Neural cell (in vitro differentiated cells): ENCODE measurements at regions not wholly inside any gene's neighbourhood (a gene's known extent, or its start where the extent isn't known, plus 50 kb on each side); places are given as distances from the start of the nearest gene placed in this dataset.

Source experiments
- H2AFZ ChIP-seq: fragments of 200-600, 300-800 bp; sonication (generic), shearing (Covaris generic); 2 replicates; pipeline ENCODE4 v1.6.0; 2014; ENCODE audit warnings: low read depth, mild to moderate bottlenecking, antibody characterized with exemption, low read length, moderate library complexity
- H3F3A ChIP-seq: fragments of 200-600 bp; shearing (Covaris generic); 2 replicates; pipeline ENCODE4 v1.6.1; 2016; ENCODE audit warnings: mild to moderate bottlenecking, moderate library complexity, mixed read lengths, antibody characterized with exemption, low read length; ENCODE audit not compliant: insufficient read depth, poor library complexity, severe bottlenecking
- H3K27ac ChIP-seq: fragments of 200-600, 300-800 bp; sonication (generic), shearing (Covaris generic); 2 replicates; pipeline ENCODE4 v1.5.1; 2014; ENCODE audit warnings: mild to moderate bottlenecking, low read length, moderate library complexity
- H3K27me3 ChIP-seq: fragments of 300-800, 200-600 bp; sonication (generic), shearing (Covaris generic); 2 replicates; pipeline ENCODE4 v1.6.0; 2014; ENCODE audit warnings: mild to moderate bottlenecking, low read depth, low read length, moderate library complexity; ENCODE audit not compliant: insufficient read depth
- H3K36me3 ChIP-seq: fragments of 300-800, 200-600 bp; sonication (generic), shearing (Covaris generic); 2 replicates; pipeline ENCODE4 v1.5.1; 2014; ENCODE audit warnings: mild to moderate bottlenecking, antibody characterized with exemption, low read length, moderate library complexity; ENCODE audit not compliant: insufficient read depth
- H3K4me2 ChIP-seq: fragments of 300-800, 200-600 bp; sonication (generic), shearing (Covaris generic); 2 replicates; pipeline ENCODE4 v1.6.0; 2014; ENCODE audit warnings: mild to moderate bottlenecking, low read length
- H3K4me3 ChIP-seq: fragments of 300-800, 200-600 bp; sonication (generic), shearing (Covaris generic); 2 replicates; pipeline ENCODE4 v1.5.1; 2014; ENCODE audit warnings: mild to moderate bottlenecking, low read length, moderate library complexity
- H3K79me2 ChIP-seq: fragments of 200-600 bp; shearing (Covaris generic); replicated peaks from 2 replicates; pipeline ENCODE4 v1.6.0; 2014; ENCODE audit warnings: mild to moderate bottlenecking, low read length, moderate library complexity; ENCODE audit not compliant: insufficient read depth
- H3K9ac ChIP-seq: fragments of 300-800, 200-600 bp; sonication (generic), shearing (Covaris generic); 2 replicates; pipeline ENCODE4 v1.6.1; 2016; ENCODE audit warnings: mild to moderate bottlenecking, low read length, mixed read lengths
- H3K9me2 ChIP-seq: fragments of 200-600 bp; shearing (Covaris generic); 2 replicates; pipeline ENCODE4 v1.6.1; 2016; ENCODE audit warnings: mild to moderate bottlenecking, low read length, mixed read lengths; ENCODE audit not compliant: insufficient read depth
- H3K9me3 ChIP-seq: fragments of 200-600, 300-800 bp; sonication (generic), shearing (Covaris generic); 2 replicates; pipeline ENCODE4 v1.6.1; 2016; ENCODE audit warnings: mild to moderate bottlenecking, mixed run types, low read length, moderate library complexity, mixed read lengths
- H4K20me1 ChIP-seq: fragments of 200-600 bp; shearing (Covaris generic); 2 replicates; pipeline ENCODE4 v1.6.1; 2016; ENCODE audit warnings: mild to moderate bottlenecking, mixed run types; ENCODE audit not compliant: insufficient read depth
- EP300 ChIP-seq: fragments of 450-650 bp; conservative IDR thresholded peaks from 2 replicates; pipeline ENCODE4 v1.6.1; 2014; ENCODE audit warnings: antibody characterized with exemption, mild to moderate bottlenecking, moderate library complexity; ENCODE audit not compliant: poor library complexity, severe bottlenecking
- EZH2 ChIP-seq: fragments of 200-600, 300-800 bp; shearing (Covaris generic), sonication (generic); IDR thresholded peaks from 2 replicates; pipeline ENCODE4 v1.6.1; 2014; ENCODE audit warnings: antibody characterized with exemption, low read length, borderline replicate concordance, mild to moderate bottlenecking; ENCODE audit not compliant: insufficient read depth, poor library complexity, severe bottlenecking
- MXI1 ChIP-seq: fragments of 450-650 bp; conservative IDR thresholded peaks from 2 replicates; pipeline ENCODE4 v1.6.1; 2014; ENCODE audit warnings: antibody characterized with exemption, mild to moderate bottlenecking; ENCODE audit not compliant: poor library complexity, severe bottlenecking
- POLR2AphosphoS5 ChIP-seq: IDR thresholded peaks from 2 replicates; pipeline ENCODE4 v1.6.1; 2012
- RAD21 ChIP-seq: fragments of 450-650 bp; conservative IDR thresholded peaks from 2 replicates; pipeline ENCODE4 v1.6.1; 2014; ENCODE audit warnings: antibody characterized with exemption, mild to moderate bottlenecking, moderate library complexity
- SMC3 ChIP-seq: fragments of 450-650 bp; conservative IDR thresholded peaks from 2 replicates; pipeline ENCODE4 v1.6.1; 2014; ENCODE audit warnings: antibody characterized with exemption, mild to moderate bottlenecking, moderate library complexity; ENCODE audit not compliant: poor library complexity
- TAF1 ChIP-seq: IDR thresholded peaks from 2 replicates; pipeline ENCODE4 v1.6.1; 2012; ENCODE audit warnings: low read depth
- TF ChIP-seq, protein P1 (sequence below): fragments of 450-650 bp; IDR thresholded peaks from 2 replicates; pipeline ENCODE4 v1.5.1; 2014; ENCODE audit warnings: antibody characterized with exemption, mild to moderate bottlenecking, moderate library complexity; ENCODE audit not compliant: poor library complexity, severe bottlenecking
- TF ChIP-seq, protein P2 (sequence below): IDR thresholded peaks from 2 replicates; pipeline ENCODE4 v1.6.1; 2012; ENCODE audit warnings: borderline replicate concordance

DNA sequence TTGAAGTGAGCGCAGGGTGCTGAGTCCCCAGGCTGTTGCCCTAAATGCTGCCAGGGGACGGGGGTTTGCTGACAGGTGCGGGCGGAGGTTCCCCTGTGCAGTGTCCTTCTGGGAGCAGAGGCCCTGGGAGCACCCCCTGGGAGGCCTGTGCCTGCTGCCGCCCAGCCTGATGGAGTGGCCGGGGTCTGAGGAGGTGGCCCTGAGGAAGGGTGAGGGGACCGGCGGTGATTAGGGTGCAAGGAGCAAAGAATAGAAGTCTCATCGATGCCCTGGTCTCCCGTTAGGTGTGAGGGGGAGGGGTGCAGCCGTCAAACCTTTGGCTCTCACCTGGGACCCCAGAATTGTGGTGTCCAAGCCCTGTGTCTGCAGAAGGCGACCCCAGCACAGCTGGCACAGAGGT, 1294.7 kb downstream of the BRD1 start:
- H3K36me3 ChIP-seq, result no peaks in the 10 kb centered on the region

DNA sequence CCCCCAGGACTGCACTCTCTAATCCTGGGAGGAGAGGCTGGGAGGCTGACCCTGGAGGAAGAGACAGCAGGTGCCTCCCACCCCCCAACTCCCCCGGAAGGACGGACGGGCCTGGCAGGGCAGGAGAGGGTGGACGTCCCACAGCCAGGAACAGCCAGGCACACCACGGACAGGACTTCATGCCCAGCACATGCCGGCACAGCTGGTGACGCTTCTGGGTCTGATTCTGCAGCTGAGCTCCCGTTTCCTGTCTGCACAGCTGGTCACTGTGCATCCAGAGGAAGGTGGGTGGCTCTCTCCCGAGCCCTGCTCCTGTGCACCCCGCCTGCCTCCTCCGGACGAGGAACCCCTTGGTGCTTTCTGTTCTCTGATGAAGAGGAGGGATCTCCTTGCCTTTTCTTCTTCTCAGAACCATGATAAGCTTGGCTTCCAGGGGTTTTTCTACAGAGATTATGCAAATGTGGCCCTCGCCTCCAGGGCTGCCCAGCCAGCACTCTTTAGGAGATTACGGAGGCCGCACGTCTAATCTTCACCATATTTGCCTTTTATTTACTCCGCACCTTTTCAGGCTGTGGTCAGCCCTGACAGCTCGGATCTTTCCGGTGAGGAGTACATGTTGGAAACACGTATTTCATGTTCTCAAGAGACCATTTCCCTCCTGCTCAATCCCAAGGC, 1295.8 kb downstream of the BRD1 start:
- Histone ChIP-seq H3K27ac (no peak overlapping the region), H3F3A (no peaks in the 10 kb centered on the region), H3K9ac (no peak overlapping the region), H3K4me2 (no peak overlapping the region), H3K79me2 (no peaks in the 10 kb centered on the region), H3K9me3 (no peaks in the 10 kb centered on the region), H3K4me3 (no peak overlapping the region), H4K20me1 (no peaks in the 10 kb centered on the region), H3K36me3 (no peaks in the 10 kb centered on the region), H3K27me3 (no peaks in the 10 kb centered on the region), H2AFZ (no peak overlapping the region), H3K9me2 (no peaks in the 10 kb centered on the region)
- TF ChIP-seq EP300 (no peak), TAF1 (no peak), EZH2 (no peak), RAD21 (no peak), POLR2AphosphoS5 (no peak), MXI1 (no peak), SMC3 (no peak)
- TF ChIP-seq, protein P1, sequence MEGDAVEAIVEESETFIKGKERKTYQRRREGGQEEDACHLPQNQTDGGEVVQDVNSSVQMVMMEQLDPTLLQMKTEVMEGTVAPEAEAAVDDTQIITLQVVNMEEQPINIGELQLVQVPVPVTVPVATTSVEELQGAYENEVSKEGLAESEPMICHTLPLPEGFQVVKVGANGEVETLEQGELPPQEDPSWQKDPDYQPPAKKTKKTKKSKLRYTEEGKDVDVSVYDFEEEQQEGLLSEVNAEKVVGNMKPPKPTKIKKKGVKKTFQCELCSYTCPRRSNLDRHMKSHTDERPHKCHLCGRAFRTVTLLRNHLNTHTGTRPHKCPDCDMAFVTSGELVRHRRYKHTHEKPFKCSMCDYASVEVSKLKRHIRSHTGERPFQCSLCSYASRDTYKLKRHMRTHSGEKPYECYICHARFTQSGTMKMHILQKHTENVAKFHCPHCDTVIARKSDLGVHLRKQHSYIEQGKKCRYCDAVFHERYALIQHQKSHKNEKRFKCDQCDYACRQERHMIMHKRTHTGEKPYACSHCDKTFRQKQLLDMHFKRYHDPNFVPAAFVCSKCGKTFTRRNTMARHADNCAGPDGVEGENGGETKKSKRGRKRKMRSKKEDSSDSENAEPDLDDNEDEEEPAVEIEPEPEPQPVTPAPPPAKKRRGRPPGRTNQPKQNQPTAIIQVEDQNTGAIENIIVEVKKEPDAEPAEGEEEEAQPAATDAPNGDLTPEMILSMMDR, result no peak
- TF ChIP-seq, protein P2, sequence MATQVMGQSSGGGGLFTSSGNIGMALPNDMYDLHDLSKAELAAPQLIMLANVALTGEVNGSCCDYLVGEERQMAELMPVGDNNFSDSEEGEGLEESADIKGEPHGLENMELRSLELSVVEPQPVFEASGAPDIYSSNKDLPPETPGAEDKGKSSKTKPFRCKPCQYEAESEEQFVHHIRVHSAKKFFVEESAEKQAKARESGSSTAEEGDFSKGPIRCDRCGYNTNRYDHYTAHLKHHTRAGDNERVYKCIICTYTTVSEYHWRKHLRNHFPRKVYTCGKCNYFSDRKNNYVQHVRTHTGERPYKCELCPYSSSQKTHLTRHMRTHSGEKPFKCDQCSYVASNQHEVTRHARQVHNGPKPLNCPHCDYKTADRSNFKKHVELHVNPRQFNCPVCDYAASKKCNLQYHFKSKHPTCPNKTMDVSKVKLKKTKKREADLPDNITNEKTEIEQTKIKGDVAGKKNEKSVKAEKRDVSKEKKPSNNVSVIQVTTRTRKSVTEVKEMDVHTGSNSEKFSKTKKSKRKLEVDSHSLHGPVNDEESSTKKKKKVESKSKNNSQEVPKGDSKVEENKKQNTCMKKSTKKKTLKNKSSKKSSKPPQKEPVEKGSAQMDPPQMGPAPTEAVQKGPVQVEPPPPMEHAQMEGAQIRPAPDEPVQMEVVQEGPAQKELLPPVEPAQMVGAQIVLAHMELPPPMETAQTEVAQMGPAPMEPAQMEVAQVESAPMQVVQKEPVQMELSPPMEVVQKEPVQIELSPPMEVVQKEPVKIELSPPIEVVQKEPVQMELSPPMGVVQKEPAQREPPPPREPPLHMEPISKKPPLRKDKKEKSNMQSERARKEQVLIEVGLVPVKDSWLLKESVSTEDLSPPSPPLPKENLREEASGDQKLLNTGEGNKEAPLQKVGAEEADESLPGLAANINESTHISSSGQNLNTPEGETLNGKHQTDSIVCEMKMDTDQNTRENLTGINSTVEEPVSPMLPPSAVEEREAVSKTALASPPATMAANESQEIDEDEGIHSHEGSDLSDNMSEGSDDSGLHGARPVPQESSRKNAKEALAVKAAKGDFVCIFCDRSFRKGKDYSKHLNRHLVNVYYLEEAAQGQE, result no peak

More for the DNA sequence above, 1294.7 kb downstream of the BRD1 start:
- H3K4me3 ChIP-seq, result no peak overlapping the region
- no peak overlapping the region for H3K9ac ChIP-seq
- H2AFZ ChIP-seq, result no peak overlapping the region
- TF ChIP-seq RAD21 (no peak), POLR2AphosphoS5 (no peak), SMC3 (no peak), EZH2 (no peak), MXI1 (no peak), TAF1 (no peak), EP300 (no peak)
- TF ChIP-seq, protein P2, result no peak
- TF ChIP-seq, protein P1, result no peak
- no peaks in the 10 kb centered on the region for H3K9me2 ChIP-seq
- no peak overlapping the region for H3K27ac ChIP-seq
- no peaks in the 10 kb centered on the region for H4K20me1 ChIP-seq
- no peaks in the 10 kb centered on the region for H3K9me3 ChIP-seq
- H3F3A ChIP-seq, result no peaks in the 10 kb centered on the region
- no peaks in the 10 kb centered on the region for H3K27me3 ChIP-seq
- no peak overlapping the region for H3K4me2 ChIP-seq
- no peaks in the 10 kb centered on the region for H3K79me2 ChIP-seq
